Progenitor cell of endocrine pancreas (in vitro differentiated cells): ENCODE measurements at regions not wholly inside any gene's neighbourhood (a gene's known extent, or its start where the extent isn't known, plus 50 kb on each side); places are given as distances from the start of the nearest gene placed in this dataset.

Source experiments
- DNase-seq: peaks from one replicate; pipeline ENCODE4 v3.0.0; 2021; ENCODE audit warnings: low spot score; ENCODE audit not compliant: unreplicated experiment
- H3K27ac Mint-ChIP-seq: 2 replicates; pipeline ENCODE4 v1.8.0; 2021; ENCODE audit warnings: mild to moderate bottlenecking, moderate library complexity, mixed read lengths
- H3K27me3 Mint-ChIP-seq: 2 replicates; pipeline ENCODE4 v1.8.0; 2021; ENCODE audit warnings: mixed read lengths
- H3K36me3 Mint-ChIP-seq: 2 replicates; pipeline ENCODE4 v1.8.0; 2022; ENCODE audit warnings: mixed read lengths; ENCODE audit not compliant: insufficient read depth
- H3K4me1 Mint-ChIP-seq: 2 replicates; pipeline ENCODE4 v1.8.0; 2021; ENCODE audit warnings: low read depth, mixed read lengths
- H3K4me3 Mint-ChIP-seq: 2 replicates; pipeline ENCODE4 v1.8.0; 2021; ENCODE audit warnings: low read depth, mild to moderate bottlenecking, moderate library complexity, mixed read lengths
- H3K9me3 Mint-ChIP-seq: 2 replicates; pipeline ENCODE4 v1.8.0; 2021; ENCODE audit warnings: low read depth, mixed read lengths
- TF ChIP-seq, protein P1 (sequence below): fragments of 200-600 bp; sonication (generic); IDR thresholded peaks from one replicate; pipeline ENCODE4 v1.5.0; 2021; ENCODE audit warnings: antibody characterized with exemption, mild to moderate bottlenecking; ENCODE audit not compliant: unreplicated experiment

DNA sequence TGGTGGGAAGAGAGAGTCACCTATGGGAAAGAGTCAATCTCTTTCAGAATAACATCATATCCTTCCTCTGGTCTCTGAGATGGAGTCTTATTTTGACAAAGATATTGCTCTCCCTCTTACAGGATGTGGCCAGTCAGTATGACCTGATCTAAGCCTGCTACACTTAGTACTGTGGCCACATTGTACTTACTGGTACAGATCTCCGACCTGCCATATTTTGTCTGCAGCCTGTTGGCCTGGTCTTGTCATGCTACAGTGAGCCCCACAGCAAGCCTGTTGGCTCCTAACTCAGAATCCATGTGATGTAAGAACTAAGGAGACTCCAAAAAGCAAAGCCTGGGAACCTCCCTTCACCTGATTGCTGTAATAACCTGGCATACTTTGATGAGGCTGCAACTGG, 377.8 kb downstream of the SFMBT2 start:
- no peak overlapping the region for H3K27ac Mint-ChIP-seq
- TF ChIP-seq, protein P1, sequence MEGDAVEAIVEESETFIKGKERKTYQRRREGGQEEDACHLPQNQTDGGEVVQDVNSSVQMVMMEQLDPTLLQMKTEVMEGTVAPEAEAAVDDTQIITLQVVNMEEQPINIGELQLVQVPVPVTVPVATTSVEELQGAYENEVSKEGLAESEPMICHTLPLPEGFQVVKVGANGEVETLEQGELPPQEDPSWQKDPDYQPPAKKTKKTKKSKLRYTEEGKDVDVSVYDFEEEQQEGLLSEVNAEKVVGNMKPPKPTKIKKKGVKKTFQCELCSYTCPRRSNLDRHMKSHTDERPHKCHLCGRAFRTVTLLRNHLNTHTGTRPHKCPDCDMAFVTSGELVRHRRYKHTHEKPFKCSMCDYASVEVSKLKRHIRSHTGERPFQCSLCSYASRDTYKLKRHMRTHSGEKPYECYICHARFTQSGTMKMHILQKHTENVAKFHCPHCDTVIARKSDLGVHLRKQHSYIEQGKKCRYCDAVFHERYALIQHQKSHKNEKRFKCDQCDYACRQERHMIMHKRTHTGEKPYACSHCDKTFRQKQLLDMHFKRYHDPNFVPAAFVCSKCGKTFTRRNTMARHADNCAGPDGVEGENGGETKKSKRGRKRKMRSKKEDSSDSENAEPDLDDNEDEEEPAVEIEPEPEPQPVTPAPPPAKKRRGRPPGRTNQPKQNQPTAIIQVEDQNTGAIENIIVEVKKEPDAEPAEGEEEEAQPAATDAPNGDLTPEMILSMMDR: no peak

DNA sequence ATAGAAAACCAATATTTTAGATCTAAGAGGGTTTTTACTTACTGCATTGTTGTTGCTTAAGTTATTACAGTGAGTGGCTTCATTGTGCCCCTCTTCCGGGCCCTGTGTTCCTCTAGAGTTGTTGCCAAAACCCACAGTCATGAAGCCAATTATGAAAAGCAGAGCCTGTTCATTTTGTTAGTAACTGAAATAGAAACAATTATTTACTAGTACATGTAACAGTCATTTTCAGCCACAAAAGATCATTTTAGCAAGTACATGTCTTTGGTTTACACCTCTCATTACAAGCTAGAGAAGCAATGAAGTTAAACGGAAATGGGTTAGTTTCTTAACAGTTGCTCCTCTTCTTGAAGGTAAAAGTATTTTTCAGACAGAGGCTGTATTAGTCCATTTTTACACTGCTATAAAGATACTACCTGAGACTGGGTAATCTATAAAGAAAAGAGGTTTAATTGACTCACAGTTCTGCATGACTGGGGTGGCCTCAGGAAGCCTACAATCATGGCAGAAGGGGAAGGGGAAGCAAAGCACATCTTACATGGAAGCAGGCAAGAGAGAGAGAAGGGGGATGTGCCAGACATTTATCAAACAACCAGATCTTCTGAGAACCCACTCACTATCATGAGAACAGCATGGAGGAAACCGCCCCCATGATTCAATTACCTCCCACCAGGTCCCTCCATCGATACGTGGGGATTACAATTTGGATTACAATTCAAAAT, 380.5 kb downstream of the SFMBT2 start:
- TF ChIP-seq, protein P1: no peak
- no peak for DNase-seq
- Mint-ChIP-seq H3K4me1 (no peaks in the 10 kb centered on the region), H3K9me3 (peaks cover 4% of the 10 kb centered on the region), H3K4me3 (no peak overlapping the region), H3K27me3 (peaks cover 3% of the 10 kb centered on the region), H3K36me3 (no peaks in the 10 kb centered on the region), H3K27ac (no peak overlapping the region)

More for the DNA sequence above, 377.8 kb downstream of the SFMBT2 start:
- Mint-ChIP-seq H3K27me3 (peaks cover 5% of the 10 kb centered on the region), H3K4me1 (no peaks in the 10 kb centered on the region), H3K9me3 (peaks cover 4% of the 10 kb centered on the region), H3K4me3 (no peak overlapping the region), H3K36me3 (no peaks in the 10 kb centered on the region)
- no peak for DNase-seq

DNA sequence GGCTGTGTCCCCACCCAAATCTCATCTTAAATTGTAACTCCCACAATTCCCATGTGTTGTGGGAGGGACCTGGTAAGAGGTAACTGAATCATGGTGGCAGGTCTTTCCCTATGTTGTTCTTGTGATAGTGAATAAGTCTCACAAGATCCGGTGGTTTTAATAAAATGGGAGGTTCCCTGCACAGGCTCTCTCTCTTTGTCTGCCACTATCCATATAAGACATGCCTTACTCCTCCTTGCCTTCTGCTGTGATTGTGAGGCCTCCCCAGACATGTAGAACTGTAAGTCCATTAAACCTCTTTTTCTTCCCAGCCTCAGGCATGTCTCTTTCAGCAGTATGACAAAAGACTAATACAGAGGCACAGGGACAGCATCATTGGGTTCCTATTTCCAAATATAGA, 381.2 kb downstream of the SFMBT2 start:
- no peak overlapping the region for H3K27ac Mint-ChIP-seq
- DNase-seq: no peak
- H3K36me3 Mint-ChIP-seq: no peaks in the 10 kb centered on the region
- H3K27me3 Mint-ChIP-seq: peaks cover 3% of the 10 kb centered on the region
- H3K9me3 Mint-ChIP-seq: peaks cover 4% of the 10 kb centered on the region
- no peak overlapping the region for H3K4me3 Mint-ChIP-seq
- H3K4me1 Mint-ChIP-seq: no peaks in the 10 kb centered on the region
- TF ChIP-seq, protein P1: no peak

DNA sequence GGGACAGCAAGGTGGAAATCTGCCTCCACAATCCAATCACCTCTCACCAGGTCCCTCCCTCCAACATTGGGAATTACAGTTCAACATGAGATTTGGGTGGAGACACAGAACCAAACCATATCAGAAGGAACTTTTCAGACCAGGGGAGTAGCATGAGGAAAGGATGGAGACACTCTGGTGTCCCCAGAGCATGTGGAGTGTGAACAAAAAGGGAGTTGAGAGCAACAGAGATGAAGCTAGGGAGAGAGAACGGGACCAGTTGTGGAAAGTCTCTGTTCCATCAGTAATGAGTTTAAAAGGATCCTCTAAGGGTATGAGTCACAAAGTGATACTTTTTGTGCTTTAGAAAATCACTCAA, 382.0 kb downstream of the SFMBT2 start:
- H3K36me3 Mint-ChIP-seq: no peaks in the 10 kb centered on the region
- DNase-seq: no peak
- H3K4me3 Mint-ChIP-seq: no peak overlapping the region
- TF ChIP-seq, protein P1: no peak
- no peak overlapping the region for H3K27ac Mint-ChIP-seq
- H3K9me3 Mint-ChIP-seq: peaks cover 4% of the 10 kb centered on the region
- peaks cover 3% of the 10 kb centered on the region for H3K27me3 Mint-ChIP-seq
- no peaks in the 10 kb centered on the region for H3K4me1 Mint-ChIP-seq

DNA sequence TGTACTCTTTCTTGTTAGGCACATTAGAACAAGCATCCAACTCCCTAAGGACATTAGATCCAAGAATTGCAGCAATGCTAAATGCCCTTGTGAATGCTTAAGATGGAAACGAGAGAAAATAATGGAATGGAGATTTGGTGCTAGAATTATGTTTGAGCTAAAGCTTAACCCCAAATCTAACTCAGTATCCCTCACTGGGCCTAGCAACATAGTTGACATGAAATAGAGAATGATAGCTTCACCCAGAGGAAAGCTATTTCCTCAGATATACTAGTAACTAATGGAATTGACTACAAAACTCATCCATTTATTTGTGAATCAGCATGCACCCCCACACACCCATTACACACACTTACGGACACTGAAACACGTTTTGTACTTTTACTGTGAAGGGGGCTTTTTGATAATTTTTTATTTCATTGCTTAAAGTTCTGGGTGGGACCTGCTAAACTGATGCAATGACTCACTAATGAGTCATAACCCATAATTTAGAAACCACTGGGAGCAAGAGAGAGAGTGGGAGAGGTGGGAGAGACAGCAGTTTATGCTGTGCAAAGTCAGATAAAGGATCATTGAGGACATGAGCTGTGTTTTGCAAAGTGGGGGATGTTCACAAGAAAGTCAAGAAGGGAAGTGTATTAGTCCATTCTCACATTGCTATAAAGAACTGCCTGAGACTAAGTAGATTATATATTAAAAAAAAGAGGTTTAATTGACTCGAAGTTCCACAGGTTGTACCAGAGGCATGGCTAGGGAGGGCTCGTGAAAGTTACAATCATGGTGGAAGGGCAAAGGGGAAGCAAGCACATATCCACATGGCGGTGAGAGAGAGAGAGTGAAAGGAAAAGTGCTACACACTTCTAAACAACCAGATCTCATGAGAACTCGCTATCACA, 382.7 kb downstream of the SFMBT2 start:
- peaks cover 3% of the 10 kb centered on the region for H3K27me3 Mint-ChIP-seq
- H3K27ac Mint-ChIP-seq: no peak overlapping the region
- H3K4me1 Mint-ChIP-seq: no peaks in the 10 kb centered on the region
- DNase-seq: no peak
- TF ChIP-seq, protein P1: no peak
- peaks cover 4% of the 10 kb centered on the region for H3K9me3 Mint-ChIP-seq
- no peaks in the 10 kb centered on the region for H3K36me3 Mint-ChIP-seq
- no peak overlapping the region for H3K4me3 Mint-ChIP-seq
